ENCODE measurements at regions not wholly inside any gene's neighbourhood (a gene's known extent, or its start where the extent isn't known, plus 50 kb on each side); places are given as distances from the start of the nearest gene placed in this dataset.

GRCh38 chr22:34281738-34282137 is 361.5 kb upstream of the LARGE1 start:
- H3K27me3 ChIP-seq (replicated peaks in 1 of 4; ENCODE audit: control extremely low read depth in 1 of 4, control insufficient read depth in 3 of 4, insufficient read depth in 4 of 4, low read length in 3 of 4) = no peaks in the 10 kb centered on the region
- intact Hi-C loops (cut with micrococcal nuclease) = no loop called here
- 93% methylated on average over 3 of the region's 3 CpGs for WGBS (ENCODE audit: insufficient coverage)
- no peak overlapping the region for H3K27ac Mint-ChIP-seq
- no peaks in the 10 kb centered on the region for H3K79me2 ChIP-seq (ENCODE audit: control insufficient read depth, insufficient read depth, low read length)
- no peaks in the 10 kb centered on the region for H3K36me3 ChIP-seq (replicated peaks in 1 of 2; ENCODE audit: control extremely low read depth in 1 of 2, control insufficient read depth in 1 of 2, extremely low read depth in 1 of 2, insufficient read depth in 2 of 2, low read length in 1 of 2)
- ChIA-PET POLR2A (no interaction called here), CTCF (no interaction called here)
- DNase-seq (no peak), ATAC-seq (ENCODE audit: low read depth) (no peak)
- H3K9ac ChIP-seq (ENCODE audit: low read length) = no peak overlapping the region
- H3K4me2 ChIP-seq (replicated peaks; ENCODE audit: low read depth, low read length, poor library complexity, severe bottlenecking) = no peak overlapping the region
- H4K20me1 ChIP-seq (ENCODE audit: control insufficient read depth, insufficient read depth, low read length, poor library complexity, severe bottlenecking) = no peaks in the 10 kb centered on the region
- peaks cover 2% of the 10 kb centered on the region for H3K9me3 Mint-ChIP-seq (ENCODE audit: insufficient read depth)
- H3K4me1 ChIP-seq (ENCODE audit: control insufficient read depth in 2 of 2, insufficient read depth in 2 of 2, low read length in 2 of 2) = no peaks in the 10 kb centered on the region
- no peak overlapping the region for H3K27ac ChIP-seq (ENCODE audit: low read length in 2 of 2)
- H3K4me3 Mint-ChIP-seq = no peak overlapping the region
- H3K27me3 Mint-ChIP-seq = no peaks in the 10 kb centered on the region
- H3K4me1 Mint-ChIP-seq = no peaks in the 10 kb centered on the region
- H2AFZ ChIP-seq (ENCODE audit: insufficient read depth, low read depth, low read length, poor library complexity, severe bottlenecking) = no peak overlapping the region
- TF ChIP-seq EZH2 (IDR thresholded peaks at IDR 0.05; ENCODE audit: borderline replicate concordance, insufficient read depth, low read depth, low read length, poor library complexity, severe bottlenecking) (no peak), CTCF (IDR thresholded peaks at IDR 0.05) (no peak)
- peaks cover 0 to 3% (median 0%) of the 10 kb centered on the region in 3 donors for H3K9me3 ChIP-seq (ENCODE audit: control extremely low read depth in 1 of 3, control insufficient read depth in 2 of 3, insufficient read depth in 1 of 3, low read length in 2 of 3)
- H3K4me3 ChIP-seq (ENCODE audit: control extremely low read depth in 1 of 5, extremely low read depth in 1 of 5, insufficient read depth in 1 of 5, low read depth in 2 of 5, low read length in 4 of 5) = no peak overlapping the region

GRCh38 chr22:34283844-34284243 is 363.6 kb upstream of the LARGE1 start:
- H3K4me3 Mint-ChIP-seq = no peak overlapping the region

More at GRCh38 chr22:34283844-34284243, 363.6 kb upstream of the LARGE1 start:
- Histone ChIP-seq H4K20me1 (ENCODE audit: control insufficient read depth, insufficient read depth, low read length, poor library complexity, severe bottlenecking) (no peaks in the 10 kb centered on the region), H3K9me3 (ENCODE audit: control extremely low read depth in 1 of 3, control insufficient read depth in 2 of 3, insufficient read depth in 1 of 3, low read length in 2 of 3) (peaks cover 0 to 3% (median 0%) of the 10 kb centered on the region in 3 donors), H3K4me2 (replicated peaks; ENCODE audit: low read depth, low read length, poor library complexity, severe bottlenecking) (no peak overlapping the region), H3K4me1 (ENCODE audit: control insufficient read depth in 2 of 2, insufficient read depth in 2 of 2, low read length in 2 of 2) (no peaks in the 10 kb centered on the region), H3K36me3 (replicated peaks in 1 of 2; ENCODE audit: control extremely low read depth in 1 of 2, control insufficient read depth in 1 of 2, extremely low read depth in 1 of 2, insufficient read depth in 2 of 2, low read length in 1 of 2) (no peaks in the 10 kb centered on the region), H3K27ac (ENCODE audit: low read length in 2 of 2) (no peak overlapping the region), H3K4me3 (ENCODE audit: control extremely low read depth in 1 of 5, extremely low read depth in 1 of 5, insufficient read depth in 1 of 5, low read depth in 2 of 5, low read length in 4 of 5) (no peak overlapping the region), H3K79me2 (ENCODE audit: control insufficient read depth, insufficient read depth, low read length) (no peaks in the 10 kb centered on the region), H3K27me3 (replicated peaks in 1 of 4; ENCODE audit: control extremely low read depth in 1 of 4, control insufficient read depth in 3 of 4, insufficient read depth in 4 of 4, low read length in 3 of 4) (no peaks in the 10 kb centered on the region), H3K9ac (ENCODE audit: low read length) (no peak overlapping the region), H2AFZ (ENCODE audit: insufficient read depth, low read depth, low read length, poor library complexity, severe bottlenecking) (no peak overlapping the region)
- TF ChIP-seq EZH2 (IDR thresholded peaks at IDR 0.05; ENCODE audit: borderline replicate concordance, insufficient read depth, low read depth, low read length, poor library complexity, severe bottlenecking) (no peak), CTCF (IDR thresholded peaks at IDR 0.05) (no peak)
- CTCF ChIA-PET = no interaction called here
- Mint-ChIP-seq H3K27me3 (no peaks in the 10 kb centered on the region), H3K9me3 (ENCODE audit: insufficient read depth) (peaks cover 2% of the 10 kb centered on the region), H3K4me1 (no peaks in the 10 kb centered on the region), H3K27ac (no peak overlapping the region)
- ATAC-seq (ENCODE audit: low read depth) (no peak), DNase-seq (no peak)
- intact Hi-C loops (cut with micrococcal nuclease) = no loop called here
- no CpG with 5 or more reads among the region's 3 CpGs for WGBS (ENCODE audit: insufficient coverage)
- POLR2A ChIA-PET = no interaction called here

Measured in B cell (primary cell).